COR-L47 (cell line): ENCODE measurements at regions not wholly inside any gene's neighbourhood (a gene's known extent, or its start where the extent isn't known, plus 50 kb on each side); places are given as distances from the start of the nearest gene placed in this dataset.
"Not testable (repeated sequence)": the region's sequence is repeated elsewhere in the genome, so short reads cannot be mapped to it uniquely, and the experiment has no call there.

Experiments used
- DNase-seq: peaks from one replicate; lab custom pipeline; 2025; lab: John Stamatoyannopoulos, UW

DNA sequence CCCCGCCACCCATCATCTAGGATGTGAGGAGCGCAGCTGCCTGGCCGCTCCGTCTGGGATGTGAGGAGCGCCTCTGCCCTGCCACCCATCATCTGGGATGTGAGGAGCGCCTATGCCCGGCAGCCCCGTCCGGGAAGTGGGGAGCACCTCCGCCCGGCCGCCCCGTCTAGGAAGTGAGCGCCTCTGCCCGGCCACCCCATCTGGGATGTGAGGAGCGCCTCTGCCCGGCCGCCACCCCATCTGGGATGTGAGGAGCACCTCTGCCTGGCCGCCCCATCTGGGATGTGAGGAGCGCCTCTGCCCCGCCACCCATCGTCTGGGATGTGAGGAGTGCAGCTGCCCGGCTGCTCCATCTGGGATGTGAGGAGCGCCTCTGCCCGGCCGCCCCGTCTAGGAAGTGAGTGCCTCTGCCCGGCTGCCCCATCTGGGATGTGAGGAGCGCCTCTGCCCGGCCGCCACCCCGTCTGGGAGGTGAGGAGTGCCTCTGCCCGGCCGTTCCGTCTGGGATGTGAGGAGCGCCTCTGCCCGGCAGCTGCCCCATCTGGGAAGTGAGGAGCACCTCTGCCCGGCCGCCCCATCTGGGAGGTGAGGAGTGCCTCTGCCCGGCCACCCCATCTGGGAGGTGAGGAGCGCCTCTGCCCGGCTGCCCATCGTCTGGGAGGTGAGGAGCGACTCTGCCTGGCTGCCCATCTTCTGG, 1086.5 kb downstream of the TYW1 start:
- DNase-seq, result not testable (repeated sequence)

DNA sequence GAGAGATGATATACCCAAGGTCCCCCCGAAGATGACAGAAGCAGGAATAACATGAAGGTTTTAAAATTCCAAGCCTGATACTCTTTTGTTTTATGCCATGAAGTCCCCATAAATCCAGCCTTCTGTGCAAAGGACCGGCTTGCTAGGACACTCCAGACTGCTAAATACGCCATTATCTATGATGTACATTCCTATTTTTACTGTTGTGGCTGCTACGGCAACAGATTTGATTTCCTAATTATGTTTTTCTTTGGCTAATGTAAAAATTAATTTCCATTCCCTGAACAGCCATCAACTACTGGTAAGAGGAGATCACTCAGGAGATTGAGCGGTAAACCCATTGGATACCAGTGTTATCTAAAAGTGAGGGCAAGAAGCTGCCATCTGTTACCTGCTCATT, 1090.8 kb downstream of the TYW1 start:
- no peak for DNase-seq

DNA sequence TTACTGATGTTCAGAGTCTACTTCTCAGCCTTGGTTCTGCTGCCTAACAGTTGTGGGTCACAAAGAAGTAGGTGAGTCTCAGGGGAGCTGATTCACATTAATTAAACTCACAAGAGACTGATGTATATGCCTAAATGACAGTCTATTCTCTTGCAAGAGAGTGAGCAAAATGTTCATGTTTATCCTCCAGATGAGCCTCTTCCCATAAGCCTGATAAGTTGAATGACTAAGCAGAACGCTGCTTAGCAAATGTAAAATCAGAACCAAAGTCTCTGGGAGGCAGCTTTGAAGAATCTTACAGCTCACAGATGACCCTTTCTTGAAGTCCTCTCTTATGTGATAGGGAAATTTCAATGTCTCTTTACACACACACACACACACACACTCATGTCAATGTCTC, 1092.2 kb downstream of the TYW1 start:
- DNase-seq, result no peak

DNA sequence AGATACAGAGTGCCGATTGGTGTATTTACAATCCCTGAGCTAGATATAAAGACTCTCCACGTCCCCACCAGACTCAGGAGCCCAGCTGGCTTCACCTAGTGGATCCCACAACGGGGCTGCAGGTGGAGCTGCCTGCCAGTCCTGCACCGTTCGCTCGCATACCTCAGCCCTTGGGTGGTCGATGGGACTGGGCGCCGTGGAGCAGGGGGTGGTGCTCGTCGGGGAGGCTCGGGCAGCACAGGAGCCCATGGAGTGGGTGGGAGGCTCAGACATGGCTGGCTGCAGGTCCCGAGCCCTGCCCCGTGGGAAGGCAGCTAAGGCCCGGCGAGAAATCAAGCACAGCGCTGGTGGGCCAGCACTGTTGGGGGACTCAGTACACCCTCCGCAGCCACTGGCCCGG, 1093.6 kb downstream of the TYW1 start:
- not testable (repeated sequence) for DNase-seq

DNA sequence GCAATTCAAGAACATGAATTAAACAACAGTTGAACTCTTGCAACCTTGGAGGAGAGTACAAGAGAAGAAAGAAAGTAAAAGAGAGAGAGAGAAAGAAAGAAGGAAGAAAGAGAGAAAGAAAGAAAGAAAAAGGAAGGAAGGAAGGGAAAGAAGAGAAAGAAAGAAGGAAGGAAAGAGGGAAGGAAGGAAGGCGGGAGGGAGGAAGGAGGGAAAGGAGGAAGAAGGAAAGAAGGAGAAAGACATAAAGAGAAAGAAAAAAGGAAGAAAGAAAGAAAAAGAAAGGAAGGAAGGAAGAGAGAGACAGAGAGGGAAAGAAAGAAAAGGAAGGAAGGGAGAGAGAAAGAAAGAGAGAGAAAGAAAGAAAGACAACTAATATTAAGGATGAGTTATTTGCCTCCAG, 1106.7 kb downstream of the TYW1 start:
- no peak for DNase-seq

DNA sequence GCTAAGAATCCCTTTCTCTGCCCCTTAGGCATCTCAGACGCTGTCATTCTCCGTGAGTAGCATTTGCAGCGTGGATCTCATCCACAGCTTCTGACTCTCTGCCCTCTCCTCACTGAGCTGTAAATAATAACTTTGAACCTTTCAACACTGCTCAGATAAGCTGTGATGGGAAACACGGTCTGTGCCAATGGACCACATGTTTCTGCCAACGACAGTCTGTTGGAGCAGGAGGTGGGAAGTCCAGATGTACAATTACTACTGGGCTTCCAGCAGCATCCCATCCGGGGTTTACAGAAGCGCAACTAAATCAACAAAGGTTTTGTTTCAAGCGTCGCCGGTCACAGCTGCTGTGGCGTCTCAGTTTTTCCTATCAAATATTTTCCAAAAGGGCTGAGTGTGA, 1110.6 kb downstream of the TYW1 start:
- peak; percentile 59 for DNase-seq

DNA sequence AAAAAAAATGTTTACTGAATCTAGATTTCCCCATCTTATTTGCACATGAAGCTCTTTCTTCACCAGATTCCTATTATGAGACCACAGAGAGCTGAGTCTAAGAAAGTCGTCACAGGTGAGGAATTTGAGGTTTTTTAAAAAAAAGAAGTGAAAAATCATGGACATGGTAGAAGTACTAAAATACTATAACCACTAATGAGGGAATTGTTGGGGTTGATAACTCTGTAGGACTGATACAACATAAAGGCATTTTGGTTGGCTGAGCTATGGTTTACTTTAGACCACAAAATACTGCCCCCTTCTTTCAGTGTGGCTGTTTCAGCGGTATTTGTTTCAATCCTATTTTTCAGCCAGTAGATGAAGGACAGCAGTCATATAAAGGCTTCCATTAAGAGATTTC, 1111.3 kb downstream of the TYW1 start:
- no peak for DNase-seq

DNA sequence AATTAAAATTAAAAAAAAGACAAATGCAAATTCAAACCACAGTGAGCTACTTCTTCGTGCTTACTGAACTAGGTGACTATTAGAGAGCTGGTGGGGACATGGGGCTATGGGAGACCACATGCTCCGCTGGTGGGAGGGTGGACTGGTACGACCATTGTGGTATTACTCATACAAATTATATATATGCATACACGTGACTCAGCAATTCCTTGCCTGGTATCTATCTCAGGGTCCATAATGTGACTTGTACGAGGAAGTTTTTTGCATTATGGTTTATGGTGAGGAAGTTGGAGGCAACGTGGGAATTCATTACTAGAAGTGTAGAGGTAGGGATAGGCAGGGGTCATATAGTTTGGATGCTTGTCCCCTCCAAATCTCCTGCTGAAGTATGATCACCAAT, 1112.7 kb downstream of the TYW1 start:
- no peak for DNase-seq

DNA sequence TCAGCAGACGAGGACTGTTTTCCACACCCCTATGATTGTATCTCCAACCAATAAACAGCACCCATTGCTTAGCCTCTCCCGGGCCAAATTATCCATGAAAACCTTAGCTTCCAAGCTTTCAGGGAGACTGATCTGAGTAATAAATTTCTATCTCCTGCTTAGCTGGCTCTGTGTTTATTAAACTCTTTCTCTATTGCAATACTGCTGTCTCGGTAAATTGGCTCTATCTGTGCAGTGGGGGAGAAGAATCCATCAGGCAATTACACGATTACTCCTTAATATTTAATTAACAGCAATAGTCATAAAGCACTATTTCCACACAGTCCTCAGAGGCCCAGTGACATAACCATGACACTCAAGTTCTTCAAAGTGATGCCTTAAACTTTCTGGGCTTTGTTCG, 1122.8 kb downstream of the TYW1 start:
- DNase-seq, result no peak

DNA sequence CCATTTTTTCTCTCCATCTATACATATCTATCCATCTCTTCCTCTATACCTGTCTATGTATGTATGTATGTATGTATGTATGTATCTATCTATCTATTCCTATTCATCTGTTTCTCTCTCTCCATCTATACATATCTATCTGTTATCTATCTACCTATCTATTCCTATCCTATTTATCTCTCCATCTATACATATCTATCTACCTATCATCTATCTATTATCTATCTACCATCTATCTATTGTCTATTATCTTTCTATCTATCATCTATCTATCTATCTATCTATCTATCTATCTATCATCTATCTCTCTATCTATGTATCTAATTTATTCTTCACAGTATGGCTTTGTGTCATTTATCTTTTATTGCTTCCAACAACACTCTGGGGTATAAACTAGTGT, 1124.4 kb downstream of the TYW1 start:
- no peak for DNase-seq

DNA sequence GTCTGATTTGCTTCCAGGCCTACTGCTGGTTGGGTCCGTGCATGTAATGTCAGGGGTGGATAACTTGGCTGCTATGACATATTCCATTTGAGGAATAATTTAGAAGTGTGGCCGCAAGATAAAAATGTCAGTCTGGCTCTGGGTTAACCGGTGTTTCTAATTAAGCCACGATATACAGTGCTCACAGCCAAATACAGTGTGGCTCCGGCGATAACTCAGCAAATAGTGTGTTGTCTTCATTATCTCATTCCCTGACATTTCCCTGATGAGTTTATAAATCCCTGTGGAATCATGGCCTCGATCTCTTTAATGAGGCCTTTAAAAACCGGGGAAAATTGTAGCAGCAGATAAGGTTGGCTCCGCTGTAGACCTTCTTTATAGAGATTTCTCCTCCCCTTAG, 1125.0 kb downstream of the TYW1 start:
- DNase-seq, result no peak

DNA sequence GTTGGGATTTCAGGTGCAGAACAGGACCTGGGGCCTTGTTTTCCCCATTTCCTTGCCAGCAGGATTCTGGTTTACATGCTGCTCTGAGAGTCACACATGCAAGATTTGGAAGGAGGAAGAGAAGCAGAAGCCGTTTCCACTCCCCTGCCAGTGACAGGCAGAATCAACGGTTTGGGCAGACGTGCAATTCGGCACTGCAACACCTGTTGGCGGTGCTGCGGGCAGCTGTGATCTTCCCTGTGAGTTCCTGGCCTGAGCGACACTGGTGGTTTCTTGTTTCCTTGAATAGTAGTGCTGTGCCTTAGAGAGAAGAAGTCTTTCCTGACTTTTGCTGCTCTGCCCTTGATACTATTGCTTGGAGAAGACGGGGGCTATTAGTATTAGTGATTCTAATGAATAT, 1126.2 kb downstream of the TYW1 start:
- no peak for DNase-seq

DNA sequence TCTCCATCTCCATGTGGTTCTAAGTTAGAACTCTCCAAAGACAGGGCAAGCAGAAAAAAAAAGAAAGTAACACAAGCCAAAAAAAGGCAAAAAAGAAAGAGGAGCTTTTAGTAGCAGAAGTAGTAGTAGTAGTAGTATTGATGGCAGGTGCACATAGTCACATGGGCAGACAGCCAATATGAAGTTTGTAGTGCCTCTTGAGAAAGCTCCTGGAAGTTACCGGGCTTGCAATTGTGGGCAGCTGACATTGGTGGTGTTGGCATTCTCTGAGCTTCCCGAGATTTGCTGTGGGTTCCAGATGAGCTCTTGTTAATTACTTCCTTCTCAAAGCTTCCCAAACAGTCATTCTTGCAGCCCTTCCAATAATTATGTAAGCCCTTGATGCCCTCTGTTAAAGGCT, 1128.5 kb downstream of the TYW1 start:
- DNase-seq, result peak; percentile 23

DNA sequence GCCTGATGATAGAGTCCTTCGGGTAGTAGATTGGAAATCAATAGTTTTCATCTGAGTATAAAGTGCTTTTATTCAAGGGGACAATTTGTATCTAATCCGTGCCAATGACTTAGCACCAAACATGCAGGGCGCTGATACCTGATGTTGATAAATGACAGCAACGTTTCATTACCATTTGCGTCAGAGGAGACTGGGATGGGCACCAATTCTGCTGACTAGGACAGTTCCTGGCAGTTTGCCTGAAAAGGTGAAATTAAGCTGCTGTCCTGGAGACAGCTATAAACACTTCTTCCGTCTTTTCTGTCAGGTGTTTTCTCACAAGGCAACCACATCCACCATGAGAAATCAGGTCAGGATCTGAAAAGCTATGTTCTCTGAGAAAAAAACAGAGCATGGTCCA, 1136.4 kb downstream of the TYW1 start:
- DNase-seq, result peak; percentile 2

DNA sequence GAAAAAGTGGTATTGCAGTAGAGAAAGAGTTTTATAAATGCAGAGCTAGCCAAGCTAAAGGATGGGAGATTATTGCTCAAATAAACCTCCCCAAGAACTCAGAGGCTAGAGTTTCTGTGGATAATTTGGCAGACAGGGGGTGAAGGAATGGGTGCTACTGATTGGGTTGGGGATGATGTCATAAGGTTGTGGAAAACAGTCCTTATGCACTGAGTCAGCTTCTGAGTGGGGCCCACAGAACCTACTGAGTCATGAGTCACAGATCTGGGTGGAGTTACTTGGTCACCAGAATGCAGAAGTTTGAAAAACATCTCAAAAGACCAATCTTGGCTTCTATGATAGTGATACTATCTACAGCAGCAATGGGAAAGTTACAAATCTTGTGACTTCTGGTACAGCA, 1146.7 kb downstream of the TYW1 start:
- no peak for DNase-seq

DNA sequence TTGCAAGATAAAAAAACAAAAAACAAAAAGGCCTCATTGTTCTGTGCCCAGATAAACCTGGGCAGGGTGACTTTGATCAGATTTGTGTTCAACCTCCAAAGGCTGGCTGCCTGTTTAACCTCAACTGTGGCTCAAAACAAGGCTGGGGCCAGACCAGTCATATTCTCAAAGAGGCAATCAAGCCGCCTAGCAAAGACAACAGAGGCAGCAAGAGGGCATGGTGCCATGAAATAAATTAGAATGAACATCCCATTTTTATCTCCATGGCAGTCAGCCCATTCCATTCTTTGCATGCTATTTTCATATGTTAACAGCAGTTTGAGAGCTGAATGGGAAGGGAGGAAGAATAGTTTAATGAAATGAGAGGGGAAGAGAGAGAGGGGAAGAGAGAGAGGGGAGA, 1150.3 kb downstream of the TYW1 start:
- peak; percentile 34 for DNase-seq

DNA sequence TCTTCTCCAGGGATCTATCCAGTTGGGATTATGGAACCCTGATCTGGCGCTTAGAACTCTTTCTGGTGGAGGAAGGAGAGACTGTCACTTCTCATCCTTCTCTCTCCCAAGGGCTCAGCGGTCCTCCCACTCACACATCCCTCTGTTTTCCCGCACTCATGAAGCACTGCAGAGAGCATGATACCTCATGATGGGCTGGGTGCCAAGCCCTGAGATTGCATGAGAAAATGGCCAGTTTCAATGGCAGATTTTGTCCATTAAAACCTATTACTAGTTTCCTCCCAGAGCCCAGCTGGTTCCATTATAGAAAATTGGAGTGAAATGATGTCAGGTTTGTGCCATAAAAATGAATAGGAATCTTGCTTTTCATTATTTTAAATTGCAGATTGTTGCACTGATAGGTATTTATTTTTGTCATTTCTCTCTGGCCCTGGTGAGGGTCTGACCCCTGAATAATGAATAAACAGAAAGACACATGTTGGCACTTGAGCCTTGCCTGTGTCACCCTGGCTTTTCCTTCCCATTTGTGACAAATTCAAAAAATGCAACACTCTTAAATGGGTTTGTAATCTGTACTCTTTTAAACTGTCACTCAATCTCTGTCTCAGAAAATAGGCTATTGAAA, 1151.1 kb downstream of the TYW1 start:
- peak; percentile 16 for DNase-seq

DNA sequence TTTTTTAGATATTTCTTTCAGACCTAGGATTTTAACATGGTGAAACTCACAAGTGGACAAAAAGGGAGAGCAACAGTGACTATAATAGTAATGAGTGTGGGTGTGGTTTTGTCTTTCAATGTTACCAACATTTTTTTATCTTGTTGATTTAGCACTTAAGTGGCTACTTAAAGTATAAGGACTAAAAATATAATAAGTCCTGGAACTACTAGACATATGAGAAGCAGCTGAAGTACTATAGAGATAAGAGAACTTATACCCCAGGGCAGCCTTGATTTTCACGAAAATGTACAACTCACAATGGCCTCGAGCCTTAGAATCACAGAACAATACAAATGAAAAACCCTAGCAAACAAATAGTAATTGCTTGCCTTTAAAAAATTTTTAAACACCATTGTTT, 1151.8 kb downstream of the TYW1 start:
- DNase-seq, result no peak

DNA sequence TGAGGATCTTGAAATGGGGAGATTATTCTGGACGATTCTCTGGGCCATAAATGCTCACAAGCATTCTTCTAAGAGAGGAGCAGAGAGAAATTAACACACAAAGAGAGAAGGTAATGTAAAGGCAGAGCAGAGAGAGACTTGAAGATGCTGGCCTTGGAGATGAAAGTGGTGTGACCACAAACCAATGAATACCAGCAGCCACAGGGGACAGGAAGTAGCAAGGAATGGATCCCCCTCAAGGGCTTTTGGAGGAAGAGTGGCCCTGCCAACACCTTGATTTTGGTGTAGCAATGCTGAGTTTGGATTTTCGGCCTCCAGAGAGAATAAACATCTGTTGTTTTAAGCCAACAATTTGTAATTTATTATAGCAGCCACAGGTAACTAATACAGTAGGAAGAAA, 1155.6 kb downstream of the TYW1 start:
- DNase-seq, result no peak

DNA sequence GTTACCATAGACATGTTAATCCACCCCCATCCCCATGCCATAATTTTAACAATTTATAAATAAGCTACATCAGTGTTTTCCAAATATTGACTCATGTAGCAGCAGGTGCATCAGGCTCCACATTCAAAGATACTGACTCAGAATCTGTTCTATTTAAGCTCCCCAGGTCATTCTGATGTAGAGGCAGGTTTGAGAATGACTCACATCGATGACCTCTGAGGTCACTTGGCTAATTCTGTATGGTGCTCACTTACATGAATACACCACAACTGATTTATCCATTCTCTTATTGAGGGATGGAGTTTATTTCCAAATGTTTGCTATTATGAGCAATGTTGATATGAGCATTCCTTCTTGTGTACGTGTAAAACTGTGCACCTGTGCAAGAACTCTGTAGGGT, 1159.0 kb downstream of the TYW1 start:
- DNase-seq, result no peak

DNA sequence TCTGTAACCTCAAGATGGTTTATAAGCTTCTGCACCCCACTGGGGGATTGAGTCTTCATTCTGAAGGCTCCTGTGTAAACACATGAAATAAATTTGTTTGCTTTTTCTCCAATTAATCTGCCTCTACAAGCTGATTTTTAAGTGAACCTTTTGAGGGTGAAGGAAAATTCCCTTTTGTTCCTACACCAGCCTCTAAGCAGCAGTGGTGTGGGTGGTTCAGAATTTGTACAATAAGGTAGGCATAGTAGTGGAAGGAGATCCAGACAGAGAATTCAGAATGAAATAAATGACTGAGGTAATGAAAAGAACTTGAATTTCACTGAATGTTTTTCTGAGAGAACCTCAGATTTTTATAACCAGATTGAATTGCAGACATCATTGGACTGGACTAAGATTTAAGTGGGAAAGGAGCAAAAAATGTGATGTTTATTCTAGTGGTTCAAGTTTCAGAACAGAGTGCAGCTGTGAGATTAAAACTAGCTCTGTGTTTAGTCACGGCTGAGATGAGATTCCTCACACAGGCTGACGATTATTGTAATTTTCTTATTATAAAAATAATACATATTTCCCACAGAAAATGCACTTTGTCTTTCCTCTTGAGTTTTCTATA, 1162.2 kb downstream of the TYW1 start:
- DNase-seq, result no peak

DNA sequence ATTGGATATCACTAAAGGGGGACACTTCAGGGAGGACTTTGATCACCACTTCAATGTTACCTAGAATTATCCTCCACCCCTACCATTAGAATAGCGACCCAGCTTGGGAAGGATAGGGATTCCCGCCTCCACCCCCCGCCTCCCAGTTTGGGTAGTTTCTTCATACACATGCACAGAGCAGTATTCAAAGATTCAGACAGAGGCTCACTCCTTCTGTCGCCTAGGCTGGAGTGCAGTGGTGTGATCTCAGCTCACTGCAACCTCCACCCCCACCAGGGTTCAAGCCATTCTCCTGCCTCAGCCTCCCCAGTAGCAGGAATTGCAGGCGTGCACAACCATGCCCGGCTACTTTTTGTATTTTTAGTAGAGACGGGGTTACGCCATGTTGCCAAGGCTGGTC, 1166.1 kb downstream of the TYW1 start:
- DNase-seq, result no peak

DNA sequence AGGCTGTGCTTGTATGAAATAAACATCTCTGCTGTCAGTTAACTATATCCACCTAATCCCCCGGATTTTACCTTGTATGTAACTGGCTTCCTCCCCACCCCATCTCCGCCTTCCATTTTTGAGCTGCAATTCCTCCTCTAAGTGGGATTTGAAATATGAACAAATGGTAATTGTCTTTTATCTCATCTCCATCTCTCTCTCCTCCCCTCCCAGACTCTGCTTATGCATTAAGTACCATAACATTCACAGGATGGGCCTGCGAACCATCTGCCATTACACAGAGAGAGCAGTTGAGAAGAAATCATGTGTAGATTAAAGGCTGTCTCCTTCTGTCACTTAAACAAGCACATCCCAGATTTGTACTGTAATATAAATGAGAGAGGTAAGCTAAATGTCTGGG, 1169.9 kb downstream of the TYW1 start:
- DNase-seq, result no peak

DNA sequence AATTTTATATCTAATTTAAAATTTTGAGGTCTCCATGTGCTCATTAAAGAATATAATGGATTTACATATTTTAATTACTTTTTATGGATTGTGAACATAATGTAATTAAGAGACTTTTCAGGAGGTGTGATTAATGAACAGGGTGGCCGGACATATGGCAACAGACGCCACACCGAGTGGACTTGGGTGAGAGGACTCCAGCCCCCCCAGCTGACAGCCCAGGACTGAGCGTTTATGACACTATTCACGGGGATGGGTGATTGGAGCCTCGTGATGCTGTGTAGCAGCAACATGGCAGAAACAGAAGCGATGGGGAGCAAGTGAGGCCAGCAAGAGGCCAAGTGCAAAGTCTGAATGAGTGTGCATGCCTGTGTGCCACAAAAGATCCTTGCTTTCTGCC, 1176.9 kb downstream of the TYW1 start:
- no peak for DNase-seq
